Transverse colon (tissue), 4 donors: ENCODE measurements at regions not wholly inside any gene's neighbourhood (a gene's known extent, or its start where the extent isn't known, plus 50 kb on each side); places are given as distances from the start of the nearest gene placed in this dataset.

Source experiments
- DNase-seq: peaks from one replicate; pipeline ENCODE4 v3.0.0-alpha.2; 2019
- H3K27ac ChIP-seq, 4 donors: fragments of 200-600 bp; sonication (generic); 2 replicates each; pipeline ENCODE4 v1.5.1; 2016 to 2018; ENCODE audit warnings: inconsistent platforms in 4 of 4
- H3K27me3 ChIP-seq: fragments of 200-600 bp; sonication (generic); 2 replicates; pipeline ENCODE4 v1.5.1; 2017; ENCODE audit warnings: inconsistent platforms
- H3K36me3 ChIP-seq, 4 donors: fragments of 200-600 bp; sonication (generic); 2 replicates each; pipeline ENCODE4 v1.5.1; 2017 to 2019; ENCODE audit warnings: inconsistent platforms in 4 of 4
- H3K4me1 ChIP-seq, 4 donors: fragments of 200-600 bp; sonication (generic); 2 replicates each; pipeline ENCODE4 v1.5.1; 2017 to 2020; ENCODE audit warnings: inconsistent platforms in 4 of 4
- H3K4me3 ChIP-seq, 4 donors: fragments of 200-600 bp; sonication (generic); 1 replicate in 1 of 4; 2 replicates in 3 of 4; pipeline versions ENCODE4 v1.5.1 to v1.6.1; 2017 to 2019; ENCODE audit warnings: inconsistent platforms in 4 of 4
- H3K9me3 ChIP-seq, 2 donors: fragments of 200-600 bp; sonication (generic); 2 replicates each; pipeline ENCODE4 v1.5.1; 2017 to 2019; ENCODE audit warnings: inconsistent platforms in 2 of 2
- CTCF ChIP-seq, 5 experiments: fragments of 200-600 bp in 3 of 5; fragments of 450-650 bp in 2 of 5; sonication (generic) in 3 of 5; IDR thresholded peaks; 1 replicate in 2 of 5; 2 replicates in 3 of 5; pipeline ENCODE4 v1.5.1; 2016 to 2017; ENCODE audit warnings: antibody characterized with exemption in 5 of 5, inconsistent platforms in 3 of 5, mild to moderate bottlenecking in 2 of 5, moderate library complexity in 1 of 5
- EP300 ChIP-seq: sonication (generic); formaldehyde crosslinking; IDR thresholded peaks from one replicate; pipeline ENCODE4 v1.6.1; 2017; ENCODE audit warnings: antibody characterized with exemption, low read depth
- POLR2A ChIP-seq: fragments of 450-650 bp; IDR thresholded peaks from one replicate; pipeline ENCODE4 v1.6.1; 2016; ENCODE audit warnings: antibody characterized with exemption, mild to moderate bottlenecking, moderate library complexity
- POLR2AphosphoS5 ChIP-seq, 3 donors: sonication (generic); formaldehyde crosslinking; IDR thresholded peaks; one replicate each; pipeline ENCODE4 v1.6.1; 2016; ENCODE audit warnings: antibody characterized with exemption in 3 of 3
- WGBS, 2 donors: methylation state at CpG; one replicate each; pipeline ENCODE4 v1.1.5; 2018; ENCODE audit warnings: low coverage in 1 of 2; 5-methylcytosine and 5-hydroxymethylcytosine counted together
- in situ Hi-C, 4 donors: fragments of 200-750 bp; cut with MboI; loops; one replicate each; pipeline versions ENCODE4 v1.15.0 to v1.15.1; 2017; ENCODE audit warnings: low sequenced_read_pairs in 3 of 4, low pct_ligation_motif_present in 1 of 4, low pct_unique_long_range_greater_than_20kb in 1 of 4
- intact Hi-C: fragments of 100-400 bp; cut with DNase I; formaldehyde crosslinking; loops from one replicate; pipeline ENCODE4 v1.15.1; 2023; ENCODE audit warnings: low total_unique reads

GRCh38 chr13:99829593-99830239, 141.9 kb downstream of the ZIC5 start:
- H3K27me3 ChIP-seq, result no peaks in the 10 kb centered on the region
- WGBS, 2 donors, result 81 to 84% methylated on average over 6 to 12 of the region's 12 CpGs
- no peak overlapping the region for H3K27ac ChIP-seq
- H3K4me1 ChIP-seq, result no peaks in the 10 kb centered on the region
- no peaks in the 10 kb centered on the region for H3K9me3 ChIP-seq
- in situ Hi-C loops, result no loop called here
- intact Hi-C loops, result no loop called here
- H3K4me3 ChIP-seq, result no peak overlapping the region
- no peaks in the 10 kb centered on the region for H3K36me3 ChIP-seq
- DNase-seq, result no peak
- no peak for TF ChIP-seq CTCF (IDR thresholded peaks at IDR 0.05)
- no peak for TF ChIP-seq EP300
- TF ChIP-seq POLR2A, result no peak
- TF ChIP-seq POLR2AphosphoS5 (IDR thresholded peaks at IDR 0.05), result no peak

- no peak for DNase-seq
- no peak overlapping the region for H3K4me3 ChIP-seq
- intact Hi-C loops (no loop called here), in situ Hi-C loops (no loop called here)
- no peaks in the 10 kb centered on the region for H3K36me3 ChIP-seq
- no peak overlapping the region for H3K27ac ChIP-seq
- 91% methylated on average over 5 of the region's 5 CpGs; no CpG with 5 or more reads in 1 of the 2 donors for WGBS, 2 donors
- TF ChIP-seq POLR2AphosphoS5 (IDR thresholded peaks at IDR 0.05) (no peak), EP300 (no peak), CTCF (IDR thresholded peaks at IDR 0.05) (no peak), POLR2A (no peak)
- no peaks in the 10 kb centered on the region for H3K27me3 ChIP-seq
- H3K9me3 ChIP-seq, result no peaks in the 10 kb centered on the region
- no peaks in the 10 kb centered on the region for H3K4me1 ChIP-seq
These were observed 142.4 kb downstream of the ZIC5 start for GRCh38 chr13:99829161-99829560.

DNA sequence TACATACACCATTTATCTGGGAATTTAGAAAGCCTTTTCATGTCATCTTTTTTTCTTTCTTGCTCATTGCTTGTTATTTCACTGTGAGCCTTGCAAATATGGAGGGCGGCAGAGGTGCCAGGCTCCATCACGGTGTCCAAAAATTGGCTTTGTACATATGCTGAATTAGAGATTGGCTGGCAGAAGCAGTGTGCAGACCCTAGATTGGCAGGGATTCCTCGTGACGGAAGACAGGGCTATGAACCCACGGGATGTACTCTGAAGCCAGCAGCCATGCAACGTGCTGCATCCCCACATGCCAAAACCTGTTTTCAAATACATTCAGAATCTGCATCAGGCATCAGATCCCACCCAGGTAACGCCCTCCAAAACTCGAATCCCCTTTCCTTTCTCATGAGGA, 142.8 kb downstream of the ZIC5 start:
- Histone ChIP-seq H3K4me1 (no peaks in the 10 kb centered on the region), H3K27ac (no peak overlapping the region), H3K9me3 (no peaks in the 10 kb centered on the region), H3K36me3 (no peaks in the 10 kb centered on the region), H3K4me3 (no peak overlapping the region), H3K27me3 (no peaks in the 10 kb centered on the region)
- no peak for TF ChIP-seq EP300
- no peak for TF ChIP-seq POLR2A
- no peak for DNase-seq
- intact Hi-C loops (no loop called here), in situ Hi-C loops (no loop called here)
- WGBS, 2 donors, result 88 to 100% methylated on average over 5 to 8 of the region's 8 CpGs

GRCh38 chr13:99828123-99828522, 143.4 kb downstream of the ZIC5 start:
- H3K27ac ChIP-seq, result no peak overlapping the region
- no peak for TF ChIP-seq EP300
- no peak for TF ChIP-seq POLR2A
- TF ChIP-seq CTCF (IDR thresholded peaks at IDR 0.05), result no peak
- no peak for TF ChIP-seq POLR2AphosphoS5 (IDR thresholded peaks at IDR 0.05)
- DNase-seq, result no peak
- 79 to 93% methylated on average over 3 of the region's 3 CpGs for WGBS, 2 donors
- in situ Hi-C loops (no loop called here), intact Hi-C loops (no loop called here)
- no peaks in the 10 kb centered on the region for H3K4me1 ChIP-seq
- no peaks in the 10 kb centered on the region for H3K36me3 ChIP-seq
- no peak overlapping the region for H3K4me3 ChIP-seq
- H3K27me3 ChIP-seq, result no peaks in the 10 kb centered on the region
- H3K9me3 ChIP-seq, result no peaks in the 10 kb centered on the region
